DMS114 treated with DMSO at 0.1 percent for 48 hours (cell line): ENCODE measurements at regions not wholly inside any gene's neighbourhood (a gene's known extent, or its start where the extent isn't known, plus 50 kb on each side); places are given as distances from the start of the nearest gene placed in this dataset.

Experiments
- DNase-seq: peaks from one replicate; lab custom pipeline; 2025; ENCODE audit not compliant: unreplicated experiment; lab: John Stamatoyannopoulos, UW

DNA sequence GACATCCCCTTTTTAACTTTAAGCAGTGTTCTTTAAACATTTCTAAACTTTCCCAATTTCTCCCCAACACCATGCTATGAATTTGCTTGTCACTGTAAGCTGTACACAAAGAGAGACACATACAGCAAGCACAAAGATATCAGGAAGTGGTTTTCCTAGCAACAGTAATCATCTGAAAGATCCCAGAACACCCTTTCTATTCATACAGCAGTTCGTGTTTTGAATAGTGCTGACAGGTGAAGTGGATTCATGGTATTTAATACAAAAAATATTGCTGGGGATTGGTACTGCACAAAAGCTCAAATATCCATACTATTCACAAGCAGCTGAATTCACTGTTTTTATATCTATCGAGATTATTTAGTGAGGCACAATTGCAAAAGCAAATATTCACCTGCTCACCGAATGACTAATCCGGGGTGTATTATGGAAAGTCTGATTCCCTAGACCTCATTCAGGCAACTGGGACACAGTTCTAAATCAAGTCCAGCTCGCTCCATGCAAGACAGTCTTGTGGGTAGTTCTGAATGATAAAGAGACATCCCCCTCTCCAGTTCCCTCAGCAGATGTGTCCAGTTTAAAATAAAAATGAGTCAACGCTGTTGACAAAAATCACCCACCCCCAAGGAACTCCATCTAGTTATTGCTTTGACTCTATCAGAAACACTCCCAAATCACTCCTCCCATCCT, 107.1 kb upstream of the TSHZ2 start:
- DNase-seq, result no peak

DNA sequence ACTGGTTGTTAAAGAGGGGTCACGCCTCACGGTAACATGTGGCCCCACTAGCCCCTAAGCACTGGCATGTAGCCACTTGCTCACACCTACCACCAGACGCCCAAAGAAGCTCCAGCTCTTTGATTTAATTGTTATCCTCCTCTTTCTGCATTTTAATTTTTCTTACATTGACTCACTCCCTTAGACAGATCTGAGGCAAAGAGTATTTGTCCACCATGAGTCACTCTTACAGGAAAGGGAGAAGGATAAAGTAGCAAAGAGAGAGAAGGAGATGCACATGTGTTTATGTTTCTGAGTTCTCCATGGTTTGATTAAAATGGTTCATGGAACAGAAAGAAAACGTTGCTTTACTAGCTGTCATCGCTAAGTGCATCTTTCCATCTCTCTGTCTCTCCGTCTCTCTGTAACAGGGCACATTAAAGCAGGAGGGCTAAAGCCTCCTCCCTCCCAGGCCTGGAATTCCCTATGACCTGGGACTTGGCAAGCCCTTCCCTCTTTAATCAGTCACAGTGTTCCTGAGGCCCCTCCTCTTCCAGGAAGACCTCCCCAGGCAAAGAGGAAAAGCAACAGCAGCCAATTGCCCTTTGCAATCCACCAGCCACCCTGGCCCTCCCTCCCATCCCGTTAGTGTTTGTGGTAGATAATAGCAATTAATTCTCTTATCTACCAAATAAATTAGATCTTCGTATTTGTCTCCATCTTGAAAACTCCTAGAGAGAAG, 112.8 kb upstream of the TSHZ2 start:
- no peak for DNase-seq

DNA sequence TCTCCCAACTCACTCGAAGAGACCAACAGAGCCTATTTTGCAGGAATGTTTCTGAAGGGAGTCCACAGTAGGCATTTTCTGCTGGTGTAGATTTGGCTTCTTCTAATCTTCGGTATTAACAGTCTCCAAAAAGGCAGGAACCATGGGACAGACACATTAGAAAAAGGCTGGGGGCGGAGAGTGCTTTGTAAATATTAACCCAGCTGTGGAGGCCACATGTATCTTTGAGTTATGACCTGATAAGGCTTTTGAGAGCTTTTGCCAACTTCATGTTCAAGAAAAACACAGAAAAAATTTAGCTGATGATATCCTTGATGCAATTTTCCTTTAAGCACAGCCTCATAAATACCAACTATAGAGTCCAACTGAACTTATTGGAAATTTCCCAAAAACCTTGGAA, 119.4 kb upstream of the TSHZ2 start:
- DNase-seq, result no peak

DNA sequence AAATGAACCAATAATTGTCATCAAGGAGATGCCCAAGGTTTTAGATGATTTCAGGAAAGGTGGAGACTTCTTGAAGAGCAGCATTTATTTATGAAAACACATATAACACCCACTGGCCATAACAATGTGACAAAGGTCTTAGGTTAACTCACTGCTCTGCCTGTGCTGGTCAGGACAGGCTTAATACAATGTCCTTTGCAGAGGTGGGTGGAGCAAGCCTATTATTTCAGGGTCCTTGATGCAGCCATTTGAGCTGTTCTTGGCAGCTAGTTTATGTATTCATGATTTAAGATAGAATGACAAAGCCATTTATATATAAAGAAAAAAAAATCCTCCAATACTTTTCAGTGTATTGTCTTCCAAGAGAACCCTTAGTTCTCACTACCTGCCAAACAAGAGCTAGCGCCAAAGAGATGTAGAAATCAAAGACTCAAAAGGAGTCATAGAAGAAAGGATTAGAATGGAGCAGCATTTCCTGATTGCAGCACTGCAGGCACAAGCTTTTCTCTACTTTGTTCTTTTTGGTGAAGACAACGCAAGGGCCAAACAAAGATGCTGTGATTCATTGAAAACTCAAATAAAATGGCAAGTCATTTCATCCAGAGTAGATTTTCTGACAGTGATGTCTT, 124.3 kb upstream of the TSHZ2 start:
- no peak for DNase-seq

DNA sequence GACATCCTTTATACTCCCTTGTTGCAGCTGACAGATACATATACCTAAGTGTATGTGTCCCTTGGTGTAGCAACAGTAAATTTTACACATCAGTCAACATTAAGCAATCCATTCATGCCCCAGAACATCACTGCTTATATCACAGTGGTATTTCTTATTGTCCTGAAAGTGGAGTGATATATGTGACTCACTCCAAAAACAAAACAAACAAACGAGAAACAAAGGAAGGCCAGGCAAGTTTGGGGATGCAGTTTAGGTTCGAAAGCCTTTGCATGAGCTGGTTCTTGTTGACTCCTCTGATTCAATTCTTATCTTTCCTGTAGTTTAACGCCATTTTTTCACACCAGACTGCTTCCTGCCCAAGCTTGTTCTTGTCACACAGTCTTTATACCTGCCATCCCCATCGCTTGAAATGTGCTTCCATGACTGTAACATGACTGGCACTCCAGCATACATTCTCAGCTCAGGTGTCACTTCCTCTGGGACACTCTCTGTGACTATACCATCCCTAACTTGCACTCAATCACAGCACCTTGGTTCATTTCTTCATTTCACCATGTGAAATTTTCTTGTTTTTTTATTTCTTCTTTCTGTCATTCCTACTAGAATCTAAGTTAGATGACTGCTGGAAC, 125.0 kb upstream of the TSHZ2 start:
- DNase-seq, result no peak

DNA sequence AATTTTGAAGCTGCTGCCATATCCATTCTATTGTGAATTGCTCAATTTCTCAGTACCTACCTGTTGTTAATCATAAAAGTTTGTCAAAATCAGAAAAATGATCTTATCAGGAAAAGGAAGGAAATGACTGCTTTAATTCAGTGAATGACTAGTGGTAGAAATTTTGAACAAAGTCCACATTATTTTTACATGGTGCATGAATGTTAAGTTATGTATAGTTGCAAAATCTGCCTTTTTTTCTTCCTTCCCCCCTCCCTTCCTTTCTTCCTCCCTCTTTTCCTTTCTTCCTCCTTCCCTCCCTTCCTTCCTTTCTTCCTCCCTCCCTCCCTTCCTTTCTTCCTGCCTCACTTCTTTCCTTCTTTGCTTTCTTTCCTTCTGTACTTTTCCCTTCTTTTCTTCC, 127.1 kb upstream of the TSHZ2 start:
- no peak for DNase-seq

DNA sequence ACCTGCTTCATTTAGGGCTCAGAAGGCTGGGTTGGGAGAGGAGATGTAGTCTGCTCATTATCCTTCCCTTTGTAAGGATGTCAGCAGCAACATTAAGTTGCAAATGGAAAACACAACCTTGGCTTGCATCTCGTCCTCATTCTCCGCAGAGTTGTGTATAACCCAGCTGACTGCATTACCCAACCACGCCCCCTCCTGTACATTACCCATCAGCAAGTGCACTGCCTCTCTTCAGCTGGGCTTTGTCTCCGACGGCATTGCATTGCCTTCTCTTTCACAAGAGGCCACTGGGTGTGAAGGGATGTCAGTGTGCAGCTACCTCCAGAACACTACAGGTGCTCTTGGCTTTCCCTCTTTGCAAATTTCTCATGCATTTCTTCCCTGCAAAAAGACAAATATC, 128.7 kb upstream of the TSHZ2 start:
- DNase-seq, result no peak

DNA sequence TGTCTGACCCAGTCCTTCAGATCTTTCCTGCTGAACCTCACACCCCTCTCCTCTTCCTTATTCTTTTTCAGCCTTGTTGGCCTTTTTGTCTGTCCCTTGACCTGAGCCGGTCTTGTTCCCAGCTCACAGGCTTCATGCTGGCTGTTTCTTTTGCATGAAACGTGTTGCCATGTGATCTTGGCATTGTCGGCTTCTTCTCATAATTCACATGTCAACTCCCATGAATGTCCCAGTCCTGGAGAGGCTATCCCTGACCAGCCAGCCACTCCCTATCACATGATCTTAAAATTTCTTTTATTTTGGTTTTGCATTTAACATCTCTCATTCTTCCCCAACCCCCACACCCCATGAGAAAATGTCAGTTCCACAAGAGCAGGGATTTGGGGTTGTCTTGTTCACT, 131.2 kb upstream of the TSHZ2 start:
- DNase-seq, result no peak

DNA sequence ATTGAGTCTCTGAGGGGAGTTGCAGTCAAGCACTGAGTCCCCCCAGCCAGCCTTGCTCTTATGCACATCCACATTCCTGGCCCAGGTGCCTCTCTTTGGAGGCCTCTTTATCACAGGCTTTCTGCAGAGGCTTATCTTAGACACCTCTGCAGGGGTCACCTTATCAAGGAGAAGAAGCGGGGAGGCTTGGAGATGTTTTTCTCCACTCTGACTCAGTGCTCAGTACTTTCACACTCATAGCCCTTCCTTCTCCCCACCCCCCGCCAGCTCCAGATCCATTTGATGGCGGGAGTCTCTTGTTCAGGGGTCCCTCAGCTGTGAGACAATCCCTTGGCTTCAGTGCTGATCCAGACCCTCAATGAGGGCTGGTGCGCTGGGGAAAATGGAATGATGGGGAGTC, 132.1 kb upstream of the TSHZ2 start:
- DNase-seq, result no peak

DNA sequence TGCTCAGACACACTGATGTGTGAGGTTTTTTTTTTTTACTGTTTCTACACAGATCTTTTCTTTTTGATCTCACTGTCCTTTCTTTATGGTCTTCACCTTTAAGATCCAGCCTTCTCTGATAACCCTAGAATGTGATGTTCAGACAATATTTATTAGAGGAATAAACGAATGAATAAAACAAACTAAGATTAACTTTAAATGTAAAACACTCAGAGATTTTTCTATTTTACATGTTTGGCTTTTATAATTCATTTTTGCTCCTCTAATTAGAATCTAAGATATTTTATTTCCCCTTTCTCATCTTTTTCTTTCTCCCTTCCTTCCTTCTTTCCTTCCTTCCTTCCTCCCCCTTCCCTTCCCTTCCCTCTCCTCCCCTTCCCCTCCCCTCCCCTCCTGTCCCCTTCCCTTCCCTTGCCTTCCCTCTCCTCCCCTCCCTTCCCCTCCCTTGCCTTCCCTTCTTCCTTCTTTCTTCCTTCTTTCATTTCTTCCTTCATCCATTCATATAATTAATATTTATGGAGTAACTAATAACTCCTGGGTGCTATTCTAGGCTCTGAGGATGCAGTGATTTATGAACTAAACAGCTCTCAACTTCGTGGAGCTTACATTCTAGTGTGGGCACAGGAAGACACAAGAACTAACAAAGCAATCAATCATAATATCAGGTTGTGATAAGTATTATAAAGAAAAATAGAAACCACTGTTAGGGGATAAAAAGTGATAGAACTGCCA, 133.5 kb upstream of the TSHZ2 start:
- DNase-seq, result no peak

DNA sequence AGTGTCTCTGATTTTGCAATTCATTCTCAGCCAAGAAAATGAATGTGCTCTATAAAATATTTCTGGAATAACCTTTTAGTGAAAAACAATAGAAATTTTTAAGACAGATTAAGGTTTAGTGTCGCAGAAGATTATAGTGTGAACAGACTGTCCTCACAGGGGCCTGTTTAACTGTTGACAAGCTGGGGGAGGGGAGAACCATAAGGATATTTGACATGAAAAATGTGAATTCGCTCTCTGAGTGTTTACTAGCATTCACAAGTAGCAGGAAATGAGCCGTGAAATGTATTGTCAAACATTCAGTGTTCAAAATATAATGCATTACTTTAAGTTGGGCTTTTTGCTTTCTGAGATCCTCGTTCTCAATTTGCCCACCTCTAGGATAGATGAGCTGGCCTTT, 134.8 kb upstream of the TSHZ2 start:
- DNase-seq, result no peak

DNA sequence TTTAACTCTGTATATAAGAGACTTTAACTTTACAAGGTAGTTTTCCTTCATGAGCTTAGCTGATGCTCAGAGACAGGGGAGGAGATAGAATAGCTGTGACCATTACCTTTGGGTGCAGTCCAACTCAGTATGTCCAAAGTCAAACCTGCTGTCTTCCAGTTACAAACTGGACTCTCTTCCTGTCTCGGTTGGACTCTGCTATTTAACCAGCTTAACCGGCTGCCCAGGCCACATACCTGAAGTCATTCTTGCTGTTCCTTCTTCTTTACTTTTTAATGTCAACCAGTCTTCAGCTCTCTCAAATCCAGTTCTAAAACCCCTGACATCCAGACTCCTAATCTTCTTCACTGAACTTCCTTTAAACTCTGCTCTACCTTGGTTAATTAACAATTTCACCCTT, 138.3 kb upstream of the TSHZ2 start:
- no peak for DNase-seq

DNA sequence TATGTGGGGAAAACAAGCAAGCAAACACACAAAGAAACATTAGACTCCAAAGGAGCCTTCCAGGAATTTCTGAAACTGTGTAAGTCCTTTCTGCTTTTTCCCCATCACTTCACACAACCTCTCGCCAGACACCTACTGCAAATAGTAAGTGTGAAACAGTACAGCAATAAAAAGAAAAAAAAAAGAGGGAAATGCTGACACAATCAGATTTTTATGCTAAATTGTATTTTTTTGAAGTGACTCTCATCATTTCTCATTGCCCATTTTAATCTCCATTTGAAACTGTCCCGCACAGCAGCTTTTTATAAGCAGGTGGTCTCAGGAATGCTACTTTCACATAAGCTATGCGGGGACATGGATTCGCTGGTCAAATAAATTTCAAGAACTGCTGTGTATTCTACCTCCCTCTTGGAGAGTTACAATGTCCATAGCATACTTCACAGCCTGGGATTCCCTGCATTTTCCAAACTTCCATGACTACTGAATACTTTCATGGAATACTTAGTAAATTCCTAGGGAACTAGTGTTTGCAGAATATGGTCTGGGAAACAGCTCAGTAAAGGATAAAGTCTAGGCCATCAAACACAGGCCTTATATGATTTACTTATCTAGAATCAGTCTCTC, 139.9 kb upstream of the TSHZ2 start:
- no peak for DNase-seq

DNA sequence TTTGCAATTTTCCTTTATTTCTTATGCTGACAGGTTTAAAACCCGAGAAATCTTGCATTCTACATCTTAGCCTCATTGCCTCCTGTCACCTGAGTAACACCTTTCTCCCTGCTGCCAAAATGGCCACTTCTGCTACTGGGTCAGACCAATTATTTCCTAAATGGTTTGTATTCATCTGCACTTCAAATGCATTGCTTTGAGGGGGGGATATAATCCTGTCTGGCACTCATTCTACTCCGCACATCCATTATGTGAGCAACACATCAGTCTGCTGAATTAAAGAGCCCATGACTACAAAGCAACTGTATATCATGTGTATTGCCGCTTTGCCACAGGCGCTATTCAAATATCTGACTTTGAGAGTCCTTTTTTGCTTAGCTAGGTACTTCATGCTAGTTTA, 141.6 kb upstream of the TSHZ2 start:
- no peak for DNase-seq

DNA sequence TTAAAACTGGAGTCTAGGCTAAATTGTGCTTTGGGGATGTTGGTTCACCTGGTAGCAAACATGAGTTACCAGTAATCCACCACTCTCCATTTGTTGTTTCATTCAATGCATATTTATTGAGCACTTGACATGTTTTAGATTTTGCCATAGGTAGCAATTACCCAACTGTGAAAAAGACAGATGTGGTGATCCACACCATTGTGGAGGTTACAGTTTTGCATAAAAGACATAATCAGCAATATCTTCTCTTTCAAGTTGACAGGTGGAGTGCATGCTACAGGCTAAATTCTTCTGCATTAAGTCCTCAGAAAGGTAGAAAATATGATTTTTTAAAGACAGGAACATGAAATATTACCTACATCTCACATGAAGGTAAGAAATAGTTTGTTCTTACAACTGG, 143.0 kb upstream of the TSHZ2 start:
- no peak for DNase-seq

DNA sequence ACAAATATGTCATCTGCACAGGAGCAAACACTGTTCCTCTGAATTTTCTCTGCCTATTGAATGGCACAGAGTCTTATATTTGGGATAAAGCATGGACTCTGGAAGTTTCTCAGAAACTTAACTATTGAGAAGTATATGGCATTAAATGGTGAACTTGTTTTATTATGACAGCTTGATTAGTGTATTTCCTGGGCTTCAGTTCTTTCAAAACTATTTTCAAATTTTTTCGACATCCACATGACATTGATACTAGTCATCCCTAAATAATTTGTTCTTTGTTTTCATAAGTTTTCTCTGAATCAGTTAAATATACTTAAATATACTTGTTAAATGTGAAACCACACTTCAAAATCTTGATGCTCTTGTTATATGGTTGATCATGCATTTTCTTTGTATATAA, 144.0 kb upstream of the TSHZ2 start:
- DNase-seq, result no peak

DNA sequence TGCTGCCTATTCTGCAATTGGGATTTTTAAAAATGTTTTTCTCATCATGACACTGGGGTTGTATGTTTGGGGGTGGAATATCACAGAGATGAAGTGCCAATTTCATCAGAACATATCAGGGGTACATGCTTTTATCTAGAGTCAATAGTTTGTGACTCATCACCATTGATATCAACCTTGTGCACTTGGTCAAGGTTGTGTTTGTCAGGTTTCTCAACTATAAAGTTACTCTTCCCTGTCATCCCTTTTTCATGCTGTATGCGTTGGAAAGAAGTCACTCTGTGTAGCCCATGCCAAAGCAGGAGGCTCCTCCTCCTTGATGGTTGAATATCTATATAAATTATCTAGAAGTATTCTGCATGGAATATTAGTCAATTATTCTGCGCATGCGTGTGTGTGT, 145.4 kb upstream of the TSHZ2 start:
- DNase-seq, result no peak

DNA sequence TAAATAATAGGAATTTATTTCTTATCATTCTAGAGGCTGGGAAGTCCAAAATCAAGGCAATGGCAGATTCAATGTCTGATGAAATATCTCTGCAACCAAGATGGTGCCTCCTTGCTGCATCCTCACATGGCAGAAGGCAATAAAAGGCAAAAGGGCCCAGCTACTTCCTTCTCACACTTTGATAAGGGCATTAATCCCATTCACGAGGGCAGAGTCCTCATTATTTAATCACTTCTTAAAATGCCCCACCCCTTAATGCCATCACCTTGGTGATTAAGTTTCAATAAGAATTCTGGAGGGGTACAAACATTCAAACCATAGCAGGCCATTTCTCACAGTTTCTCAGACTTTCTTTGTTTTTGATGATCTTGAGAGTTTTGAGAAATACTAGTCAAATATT, 145.8 kb upstream of the TSHZ2 start:
- DNase-seq, result no peak

DNA sequence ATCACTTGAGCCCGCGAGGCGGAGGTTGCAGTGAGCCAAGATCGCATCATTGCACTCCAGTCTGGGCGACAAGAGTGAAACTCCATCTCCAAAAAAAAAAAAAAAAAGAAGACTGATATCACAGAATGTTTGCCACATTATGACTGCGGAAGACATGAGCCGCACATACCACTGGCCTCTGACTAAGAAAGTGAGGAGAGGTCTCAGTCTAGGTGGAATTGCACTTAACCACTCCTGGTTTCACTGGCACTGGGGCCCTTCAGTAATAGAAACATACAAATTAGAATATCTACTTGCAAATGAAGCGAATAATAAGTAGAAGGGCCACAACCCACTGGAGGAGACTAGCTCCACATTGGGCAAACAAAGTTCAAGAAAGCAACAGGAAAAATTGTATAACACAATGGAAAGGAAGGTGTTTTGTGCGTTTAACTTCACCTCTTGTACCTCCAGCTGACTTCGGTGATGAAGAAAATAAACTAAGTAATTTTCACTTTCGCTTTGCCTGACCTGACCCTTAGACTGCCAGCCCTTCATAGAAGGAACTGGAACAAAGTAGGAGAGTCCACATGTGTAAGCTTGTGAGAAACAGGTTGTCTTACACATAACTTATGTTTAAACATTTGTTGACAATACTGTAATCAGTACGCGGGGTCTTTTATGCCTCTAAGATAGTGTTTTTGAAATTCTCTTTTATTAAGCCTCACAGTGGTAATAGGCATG, 147.5 kb upstream of the TSHZ2 start:
- DNase-seq, result no peak

DNA sequence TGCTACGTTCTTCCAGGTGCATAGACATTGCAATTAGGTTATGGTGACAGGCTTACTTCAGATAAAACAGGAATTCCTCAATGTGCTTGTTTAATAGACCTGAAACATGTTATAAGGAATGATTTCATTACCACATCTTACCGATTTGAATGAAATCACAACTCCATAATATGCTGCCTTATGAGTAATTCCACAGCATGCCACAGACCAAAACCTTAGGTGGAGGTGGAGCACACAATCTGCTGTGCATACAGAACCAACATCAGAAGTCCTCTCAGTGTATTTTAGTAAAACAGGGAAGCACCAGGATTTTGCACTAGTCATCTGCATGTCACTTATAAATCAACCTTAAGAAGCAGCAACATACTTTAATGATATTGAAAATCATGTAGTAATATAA, 148.9 kb upstream of the TSHZ2 start:
- no peak for DNase-seq
